GM19035 (cell line): ENCODE measurements at regions not wholly inside any gene's neighbourhood (a gene's known extent, or its start where the extent isn't known, plus 50 kb on each side); places are given as distances from the start of the nearest gene placed in this dataset.

Source experiments
- ATAC-seq: cut with Tn5 transposase; IDR thresholded peaks from one replicate; pipeline ENCODE4 v1.9.1; 2021; ENCODE audit not compliant: unreplicated experiment

- ATAC-seq = no peak
Measured at GRCh38 chr20:22438346-22438745, 146.0 kb downstream of the FOXA2 start.

GRCh38 chr20:22437354-22437753, 147.0 kb downstream of the FOXA2 start:
- ATAC-seq = no peak

GRCh38 chr20:22431419-22431818, 153.0 kb downstream of the FOXA2 start:
- no peak for ATAC-seq

- ATAC-seq = no peak
Measured at GRCh38 chr20:22430746-22431168, 153.6 kb downstream of the FOXA2 start.

GRCh38 chr20:22430154-22430745, 154.1 kb downstream of the FOXA2 start:
- ATAC-seq = no peak

GRCh38 chr20:22429175-22430153, 154.9 kb downstream of the FOXA2 start:
- no peak for ATAC-seq

GRCh38 chr20:22428051-22428450, 156.3 kb downstream of the FOXA2 start:
- ATAC-seq = no peak

GRCh38 chr20:22426772-22427171, 157.6 kb downstream of the FOXA2 start:
- ATAC-seq = no peak

- ATAC-seq = no peak
Measured at GRCh38 chr20:22425344-22426295, 158.8 kb downstream of the FOXA2 start.

- ATAC-seq = no peak
Measured at GRCh38 chr20:22423190-22423832, 161.1 kb downstream of the FOXA2 start.

- ATAC-seq = no peak
Measured at GRCh38 chr20:22420116-22420598, 164.2 kb downstream of the FOXA2 start.

GRCh38 chr20:22418738-22419137, 165.6 kb downstream of the FOXA2 start:
- no peak for ATAC-seq

- ATAC-seq = no peak
Measured at GRCh38 chr20:22414305-22414742, 170.0 kb downstream of the FOXA2 start.

- no peak for ATAC-seq
Measured at GRCh38 chr20:22412977-22413868, 171.1 kb downstream of the FOXA2 start.

- ATAC-seq = no peak
Measured at GRCh38 chr20:22411627-22412450, 172.5 kb downstream of the FOXA2 start.

- ATAC-seq = no peak
Measured at GRCh38 chr20:22411286-22411626, 173.1 kb downstream of the FOXA2 start.

GRCh38 chr20:22410556-22411130, 173.7 kb downstream of the FOXA2 start:
- no peak for ATAC-seq
